ENCODE measurements at regions not wholly inside any gene's neighbourhood (a gene's known extent, or its start where the extent isn't known, plus 50 kb on each side); places are given as distances from the start of the nearest gene placed in this dataset.

GRCh38 chr6:882084-882598 lies 189.2 kb upstream of the EXOC2 start:
- ChIA-PET POLR2A (no interaction called here), CTCF (no interaction called here), SMC1A (ENCODE audit: uncharacterized antibody, unreplicated experiment) (no interaction called here), RAD21 (ENCODE audit: unreplicated experiment) (no interaction called here)
- DNase-seq (ENCODE audit: low read depth, low spot score) (no peak), FAIRE-seq (no peak), ATAC-seq (no peak)
- Histone ChIP-seq H3K9me3 (replicated peaks; ENCODE audit: control insufficient read depth, insufficient read depth, low read length) (no peaks in the 10 kb centered on the region), H3K27me3 (replicated peaks in 1 of 2; ENCODE audit: control insufficient read depth in 2 of 2, insufficient read depth in 2 of 2, low read length in 1 of 2) (peaks cover 0 to 2% of the 10 kb centered on the region in 2 experiments; a peak in 2 of 4 replicates), H3K4me3 (no peak overlapping the region), H3K27ac (ENCODE audit: control insufficient read depth, insufficient read depth) (no peak overlapping the region), H3K36me3 (ENCODE audit: control insufficient read depth in 2 of 2, insufficient read depth in 2 of 2, low read length in 1 of 2) (no peaks in the 10 kb centered on the region), H4K20me1 (ENCODE audit: control insufficient read depth, insufficient read depth) (no peaks in the 10 kb centered on the region), H3K4me2 (ENCODE audit: control insufficient read depth, insufficient read depth) (no peak overlapping the region), H3K9ac (ENCODE audit: control insufficient read depth, insufficient read depth, low read length) (no peak overlapping the region), H3K4me1 (ENCODE audit: control insufficient read depth, insufficient read depth, low read length) (no peaks in the 10 kb centered on the region), H2AFZ (ENCODE audit: control insufficient read depth, low read depth, low read length) (no peak overlapping the region), H3K79me2 (ENCODE audit: control insufficient read depth, insufficient read depth, low read length) (no peaks in the 10 kb centered on the region)
- TF ChIP-seq CEBPB (IDR thresholded peaks at IDR 0.05; ENCODE audit: borderline replicate concordance in 1 of 2, low read depth in 2 of 2, low read length in 2 of 2) (no peak), EGR1 (IDR thresholded peaks at IDR 0.05; ENCODE audit: borderline replicate concordance in 1 of 2, low read depth in 2 of 2, low read length in 2 of 2) (no peak), RUNX3 (IDR thresholded peaks at IDR 0.05; ENCODE audit: low read length) (no peak), USF1 (IDR thresholded peaks at IDR 0.05; ENCODE audit: borderline replicate concordance, extremely low read length, insufficient read depth, low read depth, low read length) (no peak), RBBP5 (conservative IDR thresholded peaks at IDR 0.05) (no peak), NR2C2 (IDR thresholded peaks at IDR 0.05; ENCODE audit: borderline replicate concordance, control insufficient read depth, insufficient read length, low read depth) (no peak), PAX5 (IDR thresholded peaks at IDR 0.05; ENCODE audit: borderline replicate concordance, low read depth, low read length) (no peak), RELB (IDR thresholded peaks at IDR 0.05; ENCODE audit: low read depth) (no peak), MYB (IDR thresholded peaks at IDR 0.05; ENCODE audit: borderline replicate concordance, low read depth, low read length) (no peak), RELA (IDR thresholded peaks at IDR 0.05; ENCODE audit: borderline replicate concordance, partially characterized antibody) (no peak), KDM1A (IDR thresholded peaks at IDR 0.05; ENCODE audit: borderline replicate concordance) (no peak), PRDM15 (CRISPR knock-in tag; IDR thresholded peaks at IDR 0.05) (no peak), POU2F2 (IDR thresholded peaks at IDR 0.05; ENCODE audit: borderline replicate concordance, low read depth, low read length) (no peak), MAX (IDR thresholded peaks at IDR 0.05; ENCODE audit: low read depth, low read length) (no peak)
- in situ Hi-C loops (cut with MboI), result no loop called here
- 70% methylated on average over 11 of the region's 11 CpGs for WGBS (ENCODE audit: insufficient coverage, insufficient replicate concordance, low lambda C conversion rate, missing lambda C conversion rate)
- no TSS peak for BruUV-seq (replicated peaks)
- intact Hi-C loops (cut with micrococcal nuclease; ENCODE audit: unreplicated experiment), result no loop called here

Data from GM12878 (cell line).